T follicular helper cell (primary cell): ENCODE measurements at regions not wholly inside any gene's neighbourhood (a gene's known extent, or its start where the extent isn't known, plus 50 kb on each side); places are given as distances from the start of the nearest gene placed in this dataset.
"Not testable (repeated sequence)": the region's sequence is repeated elsewhere in the genome, so short reads cannot be mapped to it uniquely, and the experiment has no call there.

ENCODE experiments used
- DNase-seq: peaks from one replicate; pipeline ENCODE4 v3.0.0-alpha.2; 2020; ENCODE audit warnings: low read depth

DNA sequence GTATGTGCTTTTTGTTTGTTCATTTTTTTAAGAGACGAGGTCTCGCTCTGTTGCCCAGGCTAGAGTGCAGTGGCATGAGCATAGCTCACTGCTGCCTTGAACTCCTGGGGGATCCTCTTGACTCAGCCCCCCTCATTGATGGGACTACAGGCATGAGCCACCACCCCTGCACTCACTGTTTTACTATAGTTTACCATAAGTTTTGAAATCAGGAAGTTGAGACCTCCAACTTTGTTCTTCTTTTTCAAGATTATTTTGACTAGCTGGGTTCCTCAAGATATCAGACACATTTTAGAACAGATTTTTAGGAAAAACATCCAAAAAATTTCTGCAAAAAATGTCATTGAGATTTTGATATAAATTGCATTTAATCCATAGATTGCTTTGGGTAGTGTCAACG lies 120.4 kb upstream of the FGGY start:
- no peak for DNase-seq

GRCh38 chr1:59177756-59178155 lies 119.1 kb upstream of the FGGY start:
- DNase-seq: no peak

GRCh38 chr1:59178339-59179187 lies 118.3 kb upstream of the FGGY start:
- no peak for DNase-seq

GRCh38 chr1:59179673-59180072 lies 117.2 kb upstream of the FGGY start:
- DNase-seq: no peak

DNA sequence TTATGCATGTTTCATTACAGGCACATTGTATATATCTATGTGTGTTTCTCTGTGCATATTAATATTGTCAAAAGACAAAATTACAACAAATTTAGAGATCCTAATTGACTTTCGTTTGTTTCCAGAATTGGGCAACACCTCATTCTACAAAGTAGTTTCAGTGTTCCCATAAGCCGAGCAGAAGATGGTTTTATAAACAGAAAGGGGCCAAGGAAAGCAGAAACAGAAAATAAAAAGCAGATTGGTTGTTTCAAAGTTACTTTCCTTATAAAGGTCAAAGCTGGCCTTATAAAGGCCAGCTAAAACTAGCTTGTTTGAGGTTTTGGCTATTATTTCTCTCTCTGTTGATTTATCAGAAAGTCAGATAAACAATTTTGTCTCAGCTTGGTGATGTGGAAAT lies 116.2 kb upstream of the FGGY start:
- no peak for DNase-seq

- no peak for DNase-seq
Observed at GRCh38 chr1:59183749-59184317, 113.1 kb upstream of the FGGY start.

DNA sequence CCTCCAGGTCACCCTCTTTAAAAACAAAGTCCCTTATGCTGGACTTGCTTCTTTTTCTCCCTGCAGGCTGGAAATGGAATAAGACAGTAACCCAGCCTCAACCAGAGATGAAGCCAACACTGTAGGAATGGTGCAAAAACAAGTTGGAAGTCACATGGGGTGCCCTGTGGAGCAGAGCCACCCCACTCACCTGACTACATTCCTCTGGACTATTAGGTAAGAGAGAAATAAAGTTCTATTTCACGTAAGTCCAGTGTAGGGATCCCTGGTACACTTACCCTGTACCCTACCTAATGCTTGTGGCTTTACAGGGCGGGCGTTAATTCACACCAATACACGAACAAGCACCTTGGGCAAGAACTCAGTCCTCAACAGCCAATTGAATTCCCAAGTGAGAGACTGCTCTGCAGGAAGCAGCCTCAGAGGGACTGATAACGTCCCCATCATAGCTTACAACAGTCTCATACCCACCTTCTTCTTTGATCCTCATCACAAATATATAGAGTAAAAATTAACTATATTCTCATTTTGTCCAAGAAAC lies 112.5 kb upstream of the FGGY start:
- DNase-seq: no peak

- no peak for DNase-seq
Observed at GRCh38 chr1:59185163-59185860, 111.6 kb upstream of the FGGY start.

- no peak for DNase-seq
Observed at GRCh38 chr1:59186656-59187055, 110.2 kb upstream of the FGGY start.

GRCh38 chr1:59188413-59189213 lies 108.3 kb upstream of the FGGY start:
- no peak for DNase-seq

GRCh38 chr1:59193443-59194093 lies 103.3 kb upstream of the FGGY start:
- no peak for DNase-seq

DNA sequence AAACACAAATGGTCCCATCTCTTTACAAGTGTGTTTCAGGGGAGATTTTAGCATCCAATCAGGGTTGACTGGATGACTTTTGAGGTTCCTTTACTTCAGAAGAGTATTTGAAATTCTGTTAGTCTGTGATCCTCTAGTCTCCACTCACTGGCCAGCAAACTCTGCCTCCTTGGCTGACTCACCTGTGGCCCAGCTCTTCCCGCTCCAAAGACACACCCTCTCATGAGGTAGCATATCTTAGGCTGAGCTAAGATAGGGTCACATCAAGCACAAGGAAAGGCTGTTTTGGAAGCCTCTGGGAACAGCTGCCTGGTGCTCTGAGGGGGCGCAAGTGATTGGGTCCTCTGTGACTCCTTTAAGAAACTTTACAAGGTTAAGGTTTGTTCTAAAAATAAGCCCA lies 102.3 kb upstream of the FGGY start:
- no peak for DNase-seq

GRCh38 chr1:59195151-59195550 lies 101.7 kb upstream of the FGGY start:
- DNase-seq: no peak

- DNase-seq: no peak
Observed at GRCh38 chr1:59198564-59198963, 98.3 kb upstream of the FGGY start.

DNA sequence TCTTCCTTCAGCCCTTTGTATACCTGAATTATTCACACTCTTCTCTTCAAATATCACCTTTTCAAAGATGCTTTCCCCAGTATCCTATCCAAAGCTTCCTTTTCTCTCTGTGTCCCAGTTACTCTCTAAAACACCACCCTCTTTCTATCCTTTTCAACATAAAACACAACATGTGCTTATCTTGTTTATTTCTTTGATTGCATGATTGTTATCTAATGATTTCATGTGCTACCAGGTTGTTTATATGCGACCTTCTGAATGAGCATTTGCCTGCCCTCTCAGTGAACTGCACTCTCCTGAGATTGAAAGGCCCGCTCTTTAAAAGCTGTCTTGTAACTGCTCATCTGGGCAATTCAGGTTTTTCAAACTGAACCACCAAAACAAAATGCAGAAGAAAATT lies 97.7 kb upstream of the FGGY start:
- no peak for DNase-seq

DNA sequence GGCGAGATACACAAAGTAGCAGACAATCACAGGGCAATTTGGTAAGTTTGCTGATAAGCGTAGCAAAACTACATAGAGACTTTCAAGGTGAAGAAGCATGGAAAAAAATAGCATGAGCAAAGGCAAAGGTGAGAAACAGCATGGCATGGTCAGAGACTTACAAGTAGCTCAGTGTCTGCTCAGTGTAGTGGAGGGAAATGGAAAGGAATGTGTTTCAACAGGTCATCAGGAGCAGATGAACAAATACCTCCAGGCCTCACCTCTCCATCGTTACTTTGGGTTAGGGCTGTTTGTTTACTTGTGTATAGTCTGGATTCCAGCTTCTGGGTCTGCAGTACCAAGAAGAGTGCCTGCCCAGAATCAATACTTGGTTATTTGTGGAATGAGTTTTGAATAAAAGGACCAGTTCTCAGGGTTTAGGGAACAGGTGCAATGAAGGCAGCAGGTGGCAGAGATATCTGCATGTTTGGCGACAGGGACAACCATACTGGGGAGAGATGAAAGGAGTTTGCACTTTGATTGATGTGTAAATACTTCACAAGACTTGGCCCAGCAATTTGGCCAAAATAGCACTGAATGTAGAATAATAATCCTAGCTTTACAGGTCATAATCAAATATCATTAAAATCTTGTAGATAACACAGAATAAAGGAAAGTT lies 97.0 kb upstream of the FGGY start:
- DNase-seq: no peak

DNA sequence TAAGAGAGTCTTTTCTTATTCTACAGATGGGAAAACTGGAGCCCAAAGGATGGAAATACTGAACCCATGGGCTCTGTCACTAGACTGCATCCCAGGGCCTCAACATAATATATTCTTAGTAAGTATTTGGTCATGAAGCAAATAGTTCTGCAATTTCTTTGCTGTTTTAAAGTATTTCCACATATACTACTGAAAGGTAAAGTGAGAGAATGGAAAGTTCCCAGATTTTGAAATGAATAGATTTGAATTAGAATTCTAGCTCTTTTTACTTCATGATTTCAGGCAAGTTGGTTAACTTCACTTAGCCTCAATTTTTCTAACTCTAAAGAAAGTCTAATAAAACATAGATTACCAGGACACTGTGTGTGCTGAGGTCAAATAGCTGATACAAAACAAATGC lies 95.6 kb upstream of the FGGY start:
- no peak for DNase-seq

DNA sequence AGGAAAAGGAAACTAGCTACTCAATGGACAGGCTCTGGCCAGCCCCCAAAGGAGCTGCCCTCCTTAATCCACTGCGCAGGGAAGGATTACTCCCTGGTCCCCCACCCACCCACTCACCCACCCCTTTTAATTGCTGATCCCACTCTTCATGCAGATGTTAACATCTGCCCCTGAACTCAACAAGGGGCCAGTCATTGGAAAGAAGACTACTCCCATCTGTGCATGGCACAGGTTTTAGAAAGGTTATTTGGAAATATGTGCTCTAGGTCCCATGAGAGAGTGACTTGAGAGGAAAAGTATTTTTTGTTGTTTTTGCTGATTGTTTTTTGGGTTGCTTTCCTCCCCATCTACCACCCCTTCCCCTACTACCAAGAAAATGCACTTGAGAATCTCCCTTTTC lies 94.4 kb upstream of the FGGY start:
- no peak for DNase-seq

- no peak for DNase-seq
Observed at GRCh38 chr1:59204001-59204400, 92.9 kb upstream of the FGGY start.

DNA sequence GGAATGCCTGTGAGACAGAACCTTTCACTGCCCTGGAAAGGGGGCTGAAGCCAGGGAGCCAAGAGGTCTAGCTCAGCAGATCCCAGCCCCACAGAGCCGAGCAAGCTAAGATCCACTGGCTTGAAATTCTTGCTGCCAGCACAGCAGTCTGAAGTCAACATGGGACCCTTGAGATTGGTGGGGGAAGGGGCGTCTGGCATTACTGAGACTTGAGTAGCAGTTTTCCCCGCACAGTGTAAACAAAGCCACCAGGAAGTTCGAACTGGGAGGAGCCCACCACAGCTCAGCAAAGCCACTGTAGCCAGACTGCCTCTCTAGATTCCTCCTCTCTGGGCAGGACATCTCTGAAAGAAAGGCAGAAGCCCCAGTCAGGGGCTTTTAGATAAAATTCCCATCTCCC lies 90.3 kb upstream of the FGGY start:
- not testable (repeated sequence) for DNase-seq

DNA sequence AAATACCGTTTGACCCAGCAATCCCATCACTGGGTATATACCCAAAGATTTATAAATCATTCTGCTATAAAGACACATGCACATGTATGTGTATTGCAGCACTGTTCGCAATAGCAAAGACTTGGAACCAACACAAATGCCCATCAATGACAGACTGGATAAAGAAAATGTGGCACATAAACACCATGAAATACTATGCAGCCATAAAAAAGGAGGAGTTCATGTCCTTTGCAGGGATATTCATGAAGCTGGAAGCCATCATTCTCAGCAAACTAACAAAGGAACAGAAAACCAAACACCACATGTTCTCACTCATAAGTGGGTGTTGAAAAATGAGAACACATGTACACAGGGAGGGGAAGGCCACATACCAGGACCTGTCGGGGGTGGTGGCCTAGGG lies 86.5 kb upstream of the FGGY start:
- DNase-seq: not testable (repeated sequence)
